ENCODE measurements at regions not wholly inside any gene's neighbourhood (a gene's known extent, or its start where the extent isn't known, plus 50 kb on each side); places are given as distances from the start of the nearest gene placed in this dataset.

GRCh38 chr5:168076561-168076991, 214.9 kb upstream of the WWC1 start:
- H4K20me1 ChIP-seq (ENCODE audit: control insufficient read depth, extremely low read depth, insufficient read depth, low read length) = no peaks in the 10 kb centered on the region
- dilution Hi-C loops (cut with MboI; ENCODE audit: extremely low pct_ligation_motif_present, low sequenced_read_pairs) = no loop called here
- H3K9me1 ChIP-seq (ENCODE audit: control insufficient read depth, extremely low read depth, insufficient read depth, low read length) = no peaks in the 10 kb centered on the region
- H3K36me3 ChIP-seq (ENCODE audit: control insufficient read depth in 2 of 2, extremely low read depth in 1 of 2, insufficient read depth in 2 of 2, low read length in 2 of 2) = peaks cover 11 to 13% of the 10 kb centered on the region in 2 experiments
- H3K9ac ChIP-seq (ENCODE audit: control insufficient read depth, extremely low read depth, insufficient read depth, low read length) = no peak overlapping the region
- TF ChIP-seq EZH2 (IDR thresholded peaks at IDR 0.05; ENCODE audit: low read length) (no peak), CTCF (optimal IDR thresholded peaks at IDR 0.05 in 1 of 3, IDR thresholded peaks at IDR 0.05 in 1 of 3, conservative IDR thresholded peaks at IDR 0.05 in 1 of 3; ENCODE audit: extremely low read depth in 1 of 3, insufficient read depth in 2 of 3, low read length in 3 of 3) (peak; percentile 39 to 53 (median 41))
- peaks cover 5% of the 10 kb centered on the region for H3K79me2 ChIP-seq (ENCODE audit: control insufficient read depth, insufficient read depth, low read length)
- no peaks in the 10 kb centered on the region for H3K9me3 ChIP-seq (ENCODE audit: control insufficient read depth, low read depth, low read length)
- no peak overlapping the region for H3K27ac ChIP-seq (ENCODE audit: control insufficient read depth, insufficient read depth, low read length)
- no peak for DNase-seq (ENCODE audit: low read depth, low spot score)
- FAIRE-seq = no peak
- no peak overlapping the region for H3K4me2 ChIP-seq (ENCODE audit: control insufficient read depth, extremely low read depth, insufficient read depth, low read depth, low read length)
- H3K27me3 ChIP-seq (ENCODE audit: control insufficient read depth, extremely low read depth, insufficient read depth, low read length) = no peaks in the 10 kb centered on the region
- H3K4me3 ChIP-seq (ENCODE audit: control insufficient read depth in 2 of 3, extremely low read depth in 1 of 3, insufficient read depth in 2 of 3, low read depth in 1 of 3, low read length in 3 of 3) = no peak overlapping the region
- no peak overlapping the region for H2AFZ ChIP-seq (ENCODE audit: control insufficient read depth, low read length)
- no peaks in the 10 kb centered on the region for H3K4me1 ChIP-seq (ENCODE audit: control insufficient read depth, extremely low read depth, insufficient read depth, low read length)

- no peak for TF ChIP-seq CTCF (optimal IDR thresholded peaks at IDR 0.05 in 1 of 3, IDR thresholded peaks at IDR 0.05 in 1 of 3, conservative IDR thresholded peaks at IDR 0.05 in 1 of 3; ENCODE audit: extremely low read depth in 1 of 3, insufficient read depth in 2 of 3, low read length in 3 of 3)
- no peak for TF ChIP-seq EZH2 (IDR thresholded peaks at IDR 0.05; ENCODE audit: low read length)
- no peak overlapping the region for H3K27ac ChIP-seq (ENCODE audit: control insufficient read depth, insufficient read depth, low read length)
- H3K36me3 ChIP-seq (ENCODE audit: control insufficient read depth in 2 of 2, extremely low read depth in 1 of 2, insufficient read depth in 2 of 2, low read length in 2 of 2) = peaks cover 3 to 13% of the 10 kb centered on the region in 2 experiments
- no peak overlapping the region for H3K4me3 ChIP-seq (ENCODE audit: control insufficient read depth in 2 of 3, extremely low read depth in 1 of 3, insufficient read depth in 2 of 3, low read depth in 1 of 3, low read length in 3 of 3)
- no peak overlapping the region for H2AFZ ChIP-seq (ENCODE audit: control insufficient read depth, low read length)
- H4K20me1 ChIP-seq (ENCODE audit: control insufficient read depth, extremely low read depth, insufficient read depth, low read length) = no peaks in the 10 kb centered on the region
- DNase-seq (ENCODE audit: low read depth, low spot score) = no peak
- peaks cover 7% of the 10 kb centered on the region for H3K79me2 ChIP-seq (ENCODE audit: control insufficient read depth, insufficient read depth, low read length)
- H3K9ac ChIP-seq (ENCODE audit: control insufficient read depth, extremely low read depth, insufficient read depth, low read length) = no peak overlapping the region
- no peak for FAIRE-seq
- H3K4me2 ChIP-seq (ENCODE audit: control insufficient read depth, extremely low read depth, insufficient read depth, low read depth, low read length) = no peak overlapping the region
- H3K4me1 ChIP-seq (ENCODE audit: control insufficient read depth, extremely low read depth, insufficient read depth, low read length) = no peaks in the 10 kb centered on the region
- no peaks in the 10 kb centered on the region for H3K9me1 ChIP-seq (ENCODE audit: control insufficient read depth, extremely low read depth, insufficient read depth, low read length)
- dilution Hi-C loops (cut with MboI; ENCODE audit: extremely low pct_ligation_motif_present, low sequenced_read_pairs) = no loop called here
- H3K27me3 ChIP-seq (ENCODE audit: control insufficient read depth, extremely low read depth, insufficient read depth, low read length) = no peaks in the 10 kb centered on the region
- no peaks in the 10 kb centered on the region for H3K9me3 ChIP-seq (ENCODE audit: control insufficient read depth, low read depth, low read length)
Observed at GRCh38 chr5:168085261-168086031, 206.0 kb upstream of the WWC1 start.

Measured in keratinocyte (primary cell).